NB4 (cell line): ENCODE measurements at regions not wholly inside any gene's neighbourhood (a gene's known extent, or its start where the extent isn't known, plus 50 kb on each side); places are given as distances from the start of the nearest gene placed in this dataset.

Experiments
- CTCF ChIP-seq: IDR thresholded peaks from one replicate; pipeline ENCODE4 v1.5.1; 2012; ENCODE audit warnings: low read depth, low read length
- MAX ChIP-seq: IDR thresholded peaks from 2 replicates; pipeline ENCODE4 v1.6.1; 2011; ENCODE audit warnings: low read depth, low read length
- MYC ChIP-seq: IDR thresholded peaks from 2 replicates; pipeline ENCODE4 v1.6.1; 2011; ENCODE audit warnings: low read depth, low read length

- TF ChIP-seq CTCF = no peak
- no peak for TF ChIP-seq MAX
- TF ChIP-seq MYC = no peak
Measured at GRCh38 chr6:137545073-137545472, 50.9 kb upstream of the OLIG3 start.
